ENCODE measurements at regions not wholly inside any gene's neighbourhood (a gene's known extent, or its start where the extent isn't known, plus 50 kb on each side); places are given as distances from the start of the nearest gene placed in this dataset.
"Not testable (repeated sequence)": the region's sequence is repeated elsewhere in the genome, so short reads cannot be mapped to it uniquely, and the experiment has no call there.

GRCh38 chr5:60473654-60474053 is 226.3 kb downstream of the DEPDC1B start:
- Mint-ChIP-seq H3K4me3 (no peak overlapping the region), H3K36me3 (ENCODE audit: insufficient read depth) (no peaks in the 10 kb centered on the region), H3K27me3 (no peaks in the 10 kb centered on the region), H3K4me1 (no peaks in the 10 kb centered on the region), H3K27ac (ENCODE audit: low read depth) (no peak overlapping the region), H3K9me3 (peaks cover 28% of the 10 kb centered on the region)
- DNase-seq (ENCODE audit: low spot score in 2 of 2) (no peak), ATAC-seq (replicated peaks; ENCODE audit: extremely low read depth, poor library complexity, severe bottlenecking) (no peak)

GRCh38 chr5:60473027-60473426 is 226.9 kb downstream of the DEPDC1B start:
- peaks cover 32% of the 10 kb centered on the region for H3K9me3 Mint-ChIP-seq
- not testable (repeated sequence) for H3K4me1 Mint-ChIP-seq; H3K4me3 Mint-ChIP-seq; ATAC-seq (replicated peaks; ENCODE audit: extremely low read depth, poor library complexity, severe bottlenecking); H3K27me3 Mint-ChIP-seq; H3K27ac Mint-ChIP-seq (ENCODE audit: low read depth); DNase-seq (ENCODE audit: low spot score in 2 of 2); H3K36me3 Mint-ChIP-seq (ENCODE audit: insufficient read depth)

- H3K4me1 Mint-ChIP-seq, result no peaks in the 10 kb centered on the region
- peaks cover 25% of the 10 kb centered on the region for H3K9me3 Mint-ChIP-seq
- DNase-seq (ENCODE audit: low spot score in 2 of 2), result no peak
Measured at GRCh38 chr5:60470881-60471280, 229.1 kb downstream of the DEPDC1B start.

GRCh38 chr5:60469286-60469685 is 230.7 kb downstream of the DEPDC1B start:
- no peaks in the 10 kb centered on the region for H3K4me1 Mint-ChIP-seq
- DNase-seq (ENCODE audit: low spot score in 2 of 2), result no peak
- H3K36me3 Mint-ChIP-seq (ENCODE audit: insufficient read depth), result no peaks in the 10 kb centered on the region
- no peak overlapping the region for H3K27ac Mint-ChIP-seq (ENCODE audit: low read depth)
- no peak for ATAC-seq (replicated peaks; ENCODE audit: extremely low read depth, poor library complexity, severe bottlenecking)
- H3K9me3 Mint-ChIP-seq, result peaks cover 20% of the 10 kb centered on the region
- H3K4me3 Mint-ChIP-seq, result no peak overlapping the region
- no peaks in the 10 kb centered on the region for H3K27me3 Mint-ChIP-seq

More at GRCh38 chr5:60470881-60471280, 229.1 kb downstream of the DEPDC1B start:
- H3K27ac Mint-ChIP-seq (ENCODE audit: low read depth), result no peak overlapping the region
- H3K36me3 Mint-ChIP-seq (ENCODE audit: insufficient read depth), result no peaks in the 10 kb centered on the region
- H3K27me3 Mint-ChIP-seq, result no peaks in the 10 kb centered on the region
- no peak for ATAC-seq (replicated peaks; ENCODE audit: extremely low read depth, poor library complexity, severe bottlenecking)
- H3K4me3 Mint-ChIP-seq, result no peak overlapping the region

GRCh38 chr5:60463179-60463868 is 236.6 kb downstream of the DEPDC1B start:
- no peaks in the 10 kb centered on the region for H3K4me1 Mint-ChIP-seq

GRCh38 chr5:60458666-60459065 is 241.3 kb downstream of the DEPDC1B start:
- Mint-ChIP-seq H3K4me3 (no peak overlapping the region), H3K36me3 (ENCODE audit: insufficient read depth) (no peaks in the 10 kb centered on the region), H3K4me1 (no peaks in the 10 kb centered on the region), H3K9me3 (peaks cover 11% of the 10 kb centered on the region), H3K27me3 (no peaks in the 10 kb centered on the region), H3K27ac (ENCODE audit: low read depth) (no peak overlapping the region)
- ATAC-seq (replicated peaks; ENCODE audit: extremely low read depth, poor library complexity, severe bottlenecking), result no peak
- DNase-seq (ENCODE audit: low spot score in 2 of 2), result no peak

More at GRCh38 chr5:60463179-60463868, 236.6 kb downstream of the DEPDC1B start:
- ATAC-seq (replicated peaks; ENCODE audit: extremely low read depth, poor library complexity, severe bottlenecking), result no peak
- Mint-ChIP-seq H3K4me3 (no peak overlapping the region), H3K27ac (ENCODE audit: low read depth) (no peak overlapping the region), H3K27me3 (no peaks in the 10 kb centered on the region), H3K9me3 (peaks cover under 1% of the 10 kb centered on the region), H3K36me3 (ENCODE audit: insufficient read depth) (no peaks in the 10 kb centered on the region)
- no peak for DNase-seq (ENCODE audit: low spot score in 2 of 2)

GRCh38 chr5:60457233-60457632 is 242.7 kb downstream of the DEPDC1B start:
- no peak for DNase-seq (ENCODE audit: low spot score in 2 of 2)
- peaks cover 11% of the 10 kb centered on the region for H3K9me3 Mint-ChIP-seq

GRCh38 chr5:60455589-60455988 is 244.4 kb downstream of the DEPDC1B start:
- no peak overlapping the region for H3K27ac Mint-ChIP-seq (ENCODE audit: low read depth)
- H3K36me3 Mint-ChIP-seq (ENCODE audit: insufficient read depth), result no peaks in the 10 kb centered on the region
- H3K9me3 Mint-ChIP-seq, result peaks cover 11% of the 10 kb centered on the region

More at GRCh38 chr5:60457233-60457632, 242.7 kb downstream of the DEPDC1B start:
- Mint-ChIP-seq H3K27me3 (no peaks in the 10 kb centered on the region), H3K4me3 (no peak overlapping the region), H3K36me3 (ENCODE audit: insufficient read depth) (no peaks in the 10 kb centered on the region), H3K27ac (ENCODE audit: low read depth) (no peak overlapping the region), H3K4me1 (no peaks in the 10 kb centered on the region)
- ATAC-seq (replicated peaks; ENCODE audit: extremely low read depth, poor library complexity, severe bottlenecking), result no peak

GRCh38 chr5:60454277-60454676 is 245.7 kb downstream of the DEPDC1B start:
- peaks cover 11% of the 10 kb centered on the region for H3K9me3 Mint-ChIP-seq
- DNase-seq (ENCODE audit: low spot score in 2 of 2); H3K4me1 Mint-ChIP-seq; H3K36me3 Mint-ChIP-seq (ENCODE audit: insufficient read depth); H3K27me3 Mint-ChIP-seq; H3K27ac Mint-ChIP-seq (ENCODE audit: low read depth); H3K4me3 Mint-ChIP-seq; ATAC-seq (replicated peaks; ENCODE audit: extremely low read depth, poor library complexity, severe bottlenecking): not testable (repeated sequence)

More at GRCh38 chr5:60455589-60455988, 244.4 kb downstream of the DEPDC1B start:
- Mint-ChIP-seq H3K27me3 (no peaks in the 10 kb centered on the region), H3K4me1 (no peaks in the 10 kb centered on the region), H3K4me3 (no peak overlapping the region)
- no peak for DNase-seq (ENCODE audit: low spot score in 2 of 2)
- no peak for ATAC-seq (replicated peaks; ENCODE audit: extremely low read depth, poor library complexity, severe bottlenecking)

GRCh38 chr5:60453186-60453976 is 246.6 kb downstream of the DEPDC1B start:
- no peaks in the 10 kb centered on the region for H3K27me3 Mint-ChIP-seq
- ATAC-seq (replicated peaks; ENCODE audit: extremely low read depth, poor library complexity, severe bottlenecking) (no peak), DNase-seq (ENCODE audit: low spot score in 2 of 2) (no peak)
- H3K27ac Mint-ChIP-seq (ENCODE audit: low read depth), result no peak overlapping the region
- H3K4me1 Mint-ChIP-seq, result no peaks in the 10 kb centered on the region
- no peak overlapping the region for H3K4me3 Mint-ChIP-seq
- H3K36me3 Mint-ChIP-seq (ENCODE audit: insufficient read depth), result no peaks in the 10 kb centered on the region
- H3K9me3 Mint-ChIP-seq, result peaks cover 11% of the 10 kb centered on the region

GRCh38 chr5:60448600-60448999 is 251.4 kb downstream of the DEPDC1B start:
- no peaks in the 10 kb centered on the region for H3K27me3 Mint-ChIP-seq
- DNase-seq (ENCODE audit: low spot score in 2 of 2) (no peak), ATAC-seq (replicated peaks; ENCODE audit: extremely low read depth, poor library complexity, severe bottlenecking) (no peak)
- H3K36me3 Mint-ChIP-seq (ENCODE audit: insufficient read depth), result no peaks in the 10 kb centered on the region
- H3K9me3 Mint-ChIP-seq, result no peaks in the 10 kb centered on the region
- no peak overlapping the region for H3K27ac Mint-ChIP-seq (ENCODE audit: low read depth)
- no peak overlapping the region for H3K4me3 Mint-ChIP-seq
- no peaks in the 10 kb centered on the region for H3K4me1 Mint-ChIP-seq

- Mint-ChIP-seq H3K4me1 (no peaks in the 10 kb centered on the region), H3K27me3 (no peaks in the 10 kb centered on the region), H3K9me3 (peaks cover 10% of the 10 kb centered on the region), H3K36me3 (ENCODE audit: insufficient read depth) (no peaks in the 10 kb centered on the region), H3K4me3 (no peak overlapping the region), H3K27ac (ENCODE audit: low read depth) (no peak overlapping the region)
- ATAC-seq (replicated peaks; ENCODE audit: extremely low read depth, poor library complexity, severe bottlenecking), result no peak
- DNase-seq (ENCODE audit: low spot score in 2 of 2), result no peak
Measured at GRCh38 chr5:60447488-60447920, 252.5 kb downstream of the DEPDC1B start.

GRCh38 chr5:60446917-60447316 is 253.0 kb downstream of the DEPDC1B start:
- no peaks in the 10 kb centered on the region for H3K4me1 Mint-ChIP-seq
- H3K4me3 Mint-ChIP-seq, result no peak overlapping the region
- H3K27ac Mint-ChIP-seq (ENCODE audit: low read depth), result no peak overlapping the region
- ATAC-seq (replicated peaks; ENCODE audit: extremely low read depth, poor library complexity, severe bottlenecking), result no peak
- no peaks in the 10 kb centered on the region for H3K27me3 Mint-ChIP-seq
- H3K9me3 Mint-ChIP-seq, result peaks cover 13% of the 10 kb centered on the region
- no peaks in the 10 kb centered on the region for H3K36me3 Mint-ChIP-seq (ENCODE audit: insufficient read depth)
- DNase-seq (ENCODE audit: low spot score in 2 of 2), result no peak
